Medulla oblongata (tissue), 1 donor: ENCODE measurements at regions not wholly inside any gene's neighbourhood (a gene's known extent, or its start where the extent isn't known, plus 50 kb on each side); places are given as distances from the start of the nearest gene placed in this dataset.
"Not testable (repeated sequence)": the region's sequence is repeated elsewhere in the genome, so short reads cannot be mapped to it uniquely, and the experiment has no call there.

Experiments used
- DNase-seq: peaks from one replicate; pipeline ENCODE4 v3.0.0-alpha.2; 2015; ENCODE audit errors: extremely low spot score

- no peak for DNase-seq
Observed at GRCh38 chr7:27032839-27033238, 63.0 kb downstream of the HOXA1 start.

GRCh38 chr7:27031289-27032172, 64.3 kb downstream of the HOXA1 start:
- no peak for DNase-seq

- DNase-seq: no peak
Observed at GRCh38 chr7:27030393-27031050, 65.3 kb downstream of the HOXA1 start.

DNA sequence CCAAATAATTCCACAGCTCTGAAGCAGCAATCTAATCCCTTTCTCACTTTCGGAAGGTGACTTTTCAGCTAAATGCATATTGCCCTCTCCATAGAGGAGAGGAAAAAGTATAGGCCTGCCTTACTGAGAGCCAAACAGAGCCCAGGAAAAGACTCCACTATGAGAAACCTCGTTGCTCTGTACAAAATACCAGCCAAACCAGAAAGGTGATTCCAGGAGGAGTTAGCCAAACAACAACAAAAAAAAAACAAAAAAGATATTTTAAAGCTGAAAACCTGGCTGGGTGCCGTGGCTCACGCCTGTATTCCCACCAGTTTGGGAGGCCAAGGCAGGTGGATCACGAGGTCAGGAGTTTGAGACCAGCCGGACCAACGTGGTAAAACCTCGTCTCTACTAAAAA, 70.5 kb downstream of the HOXA1 start:
- no peak for DNase-seq

GRCh38 chr7:27010068-27010467, 85.7 kb downstream of the HOXA1 start:
- no peak for DNase-seq

DNA sequence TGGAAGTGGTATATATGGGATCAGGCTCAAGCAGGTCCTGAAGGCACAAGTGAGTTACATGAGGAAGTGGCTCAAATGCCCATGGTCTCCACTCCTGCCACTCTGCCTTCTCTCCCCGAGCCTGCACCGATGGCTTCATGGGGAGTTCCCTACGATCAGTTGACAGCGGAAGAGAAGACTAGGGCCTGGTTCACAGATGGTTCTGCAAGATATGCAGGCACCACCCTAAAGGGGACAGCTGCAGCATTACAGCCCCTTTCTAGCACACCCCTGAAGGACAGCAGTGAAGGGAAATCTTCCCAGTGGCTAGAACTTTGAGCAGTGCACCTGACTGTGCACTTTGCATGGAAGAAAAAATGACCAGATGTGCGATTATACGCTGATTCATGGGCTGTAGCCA, 95.3 kb downstream of the HOXA1 start:
- DNase-seq: no peak

DNA sequence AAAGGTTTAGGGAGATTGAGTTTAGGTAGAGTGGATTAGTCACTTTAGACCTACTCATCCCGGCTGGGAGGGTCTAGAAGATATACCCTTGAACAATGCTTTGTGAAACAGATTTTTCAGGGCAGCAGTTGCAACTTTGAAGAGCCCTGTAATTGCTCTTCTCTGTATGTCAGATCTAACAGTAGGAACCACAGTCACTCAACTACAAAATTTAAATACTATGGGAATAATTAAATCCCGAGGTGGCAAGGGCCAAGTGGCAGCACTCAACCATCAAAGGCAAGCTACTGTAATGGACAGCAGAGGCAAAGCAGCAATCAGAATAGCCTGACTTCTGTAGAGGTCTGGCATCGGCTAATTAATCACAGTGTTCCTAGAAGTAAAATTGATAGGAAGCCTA, 97.5 kb downstream of the HOXA1 start:
- not testable (repeated sequence) for DNase-seq

GRCh38 chr7:26995666-26996065, 100.1 kb downstream of the HOXA1 start:
- DNase-seq: no peak

- no peak for DNase-seq
Observed at GRCh38 chr7:26993816-26994810, 101.7 kb downstream of the HOXA1 start.

DNA sequence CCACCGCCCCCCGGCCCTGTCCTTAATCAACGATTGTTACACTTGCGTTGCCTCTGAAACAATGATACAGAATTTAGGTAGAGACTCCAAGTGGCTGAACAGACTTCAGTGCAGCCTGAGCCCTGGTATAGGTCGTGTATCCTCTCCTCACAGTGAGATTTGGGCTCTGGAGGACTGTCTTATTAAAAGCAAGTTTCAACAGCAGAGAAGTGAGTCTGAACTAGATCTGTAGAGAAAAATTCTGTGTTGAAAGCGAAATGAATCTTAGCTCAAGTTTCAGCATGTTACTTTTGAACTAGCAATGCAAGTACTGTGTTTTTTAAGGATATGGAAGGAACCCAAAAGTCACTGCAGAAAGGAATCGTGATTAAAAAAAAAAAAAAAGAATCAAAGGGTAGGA, 103.1 kb downstream of the HOXA1 start:
- DNase-seq: no peak

DNA sequence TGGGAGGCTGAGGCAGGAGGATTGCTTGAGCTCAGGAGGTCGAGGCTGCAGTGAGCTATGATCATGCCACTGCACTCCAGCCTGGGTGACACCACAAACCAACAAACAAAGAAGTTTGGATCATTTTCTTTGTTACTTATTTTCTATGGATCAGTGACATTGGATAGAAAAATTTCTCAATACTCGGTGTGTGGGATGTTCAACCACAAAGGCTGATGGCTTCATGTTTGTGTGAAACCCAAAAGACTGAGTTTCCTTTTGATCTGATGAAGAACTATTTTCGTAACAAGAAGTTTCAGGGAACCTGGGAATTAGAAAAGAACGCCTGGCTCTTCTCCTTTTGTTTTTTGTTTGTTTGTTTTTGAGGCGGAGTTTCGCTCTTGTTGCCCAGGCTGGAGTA, 104.0 kb downstream of the HOXA1 start:
- no peak for DNase-seq

GRCh38 chr7:26989897-26990670, 105.7 kb downstream of the HOXA1 start:
- DNase-seq: no peak

GRCh38 chr7:26988836-26989374, 106.9 kb downstream of the HOXA1 start:
- DNase-seq: no peak

DNA sequence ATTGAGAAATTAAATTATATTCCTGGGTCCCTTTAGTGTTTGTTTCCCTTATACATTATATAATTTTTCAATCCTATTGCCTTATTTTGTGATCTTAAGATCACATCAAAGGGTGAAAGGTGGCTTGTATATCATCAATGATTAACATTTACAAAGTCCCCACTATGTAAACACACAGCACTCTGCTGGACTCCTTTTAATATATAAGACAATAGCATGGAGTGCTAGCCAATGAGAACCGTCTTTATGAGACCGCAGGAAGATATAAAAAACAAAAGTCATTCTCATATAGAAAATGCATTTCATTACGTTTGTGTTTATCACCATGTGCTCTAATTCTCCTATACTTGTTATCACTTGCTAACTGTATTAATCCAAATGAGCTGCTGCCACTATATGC, 108.5 kb downstream of the HOXA1 start:
- DNase-seq: no peak

GRCh38 chr7:26978146-26978545, 113.8 kb upstream of the SKAP2 start:
- no peak for DNase-seq

- no peak for DNase-seq
Observed at GRCh38 chr7:26976840-26977239, 112.5 kb upstream of the SKAP2 start.

DNA sequence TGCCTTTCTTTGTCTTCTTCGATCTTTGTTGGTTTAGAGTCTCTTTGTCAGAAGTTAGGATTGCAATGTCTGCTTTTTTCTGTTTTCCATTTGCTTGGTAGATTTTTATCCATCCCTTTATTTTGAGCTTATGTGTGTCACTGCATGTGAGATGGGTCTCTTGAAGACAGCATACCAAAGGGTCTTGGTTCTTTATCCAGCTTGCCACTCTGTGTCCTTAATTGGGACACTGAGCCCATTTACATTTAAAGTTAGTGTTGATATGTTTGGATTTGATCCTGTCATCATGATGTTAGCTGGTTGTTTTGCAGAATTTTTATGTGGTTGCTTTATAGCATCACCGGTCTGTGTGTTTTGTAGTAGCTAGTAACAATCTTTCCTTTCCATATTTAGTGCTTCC, 107.5 kb upstream of the SKAP2 start:
- not testable (repeated sequence) for DNase-seq

DNA sequence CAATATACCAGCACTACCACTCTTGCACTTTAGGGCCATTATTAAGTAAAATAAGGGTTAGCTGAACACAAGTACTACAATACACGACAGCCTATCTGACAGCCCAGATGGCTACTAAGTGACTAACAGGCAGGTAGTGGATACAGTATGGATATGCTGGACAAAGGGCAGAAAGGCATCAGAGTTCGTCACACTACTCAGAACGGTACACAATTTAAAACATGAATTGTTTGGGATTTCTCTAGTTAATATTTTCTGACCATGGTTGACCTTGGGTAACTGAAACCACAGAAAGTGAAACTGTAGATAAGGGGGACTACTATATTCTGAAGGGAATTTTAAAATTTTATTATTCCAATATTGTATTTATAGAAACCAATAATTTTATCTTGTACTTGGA, 101.3 kb upstream of the SKAP2 start:
- no peak for DNase-seq

DNA sequence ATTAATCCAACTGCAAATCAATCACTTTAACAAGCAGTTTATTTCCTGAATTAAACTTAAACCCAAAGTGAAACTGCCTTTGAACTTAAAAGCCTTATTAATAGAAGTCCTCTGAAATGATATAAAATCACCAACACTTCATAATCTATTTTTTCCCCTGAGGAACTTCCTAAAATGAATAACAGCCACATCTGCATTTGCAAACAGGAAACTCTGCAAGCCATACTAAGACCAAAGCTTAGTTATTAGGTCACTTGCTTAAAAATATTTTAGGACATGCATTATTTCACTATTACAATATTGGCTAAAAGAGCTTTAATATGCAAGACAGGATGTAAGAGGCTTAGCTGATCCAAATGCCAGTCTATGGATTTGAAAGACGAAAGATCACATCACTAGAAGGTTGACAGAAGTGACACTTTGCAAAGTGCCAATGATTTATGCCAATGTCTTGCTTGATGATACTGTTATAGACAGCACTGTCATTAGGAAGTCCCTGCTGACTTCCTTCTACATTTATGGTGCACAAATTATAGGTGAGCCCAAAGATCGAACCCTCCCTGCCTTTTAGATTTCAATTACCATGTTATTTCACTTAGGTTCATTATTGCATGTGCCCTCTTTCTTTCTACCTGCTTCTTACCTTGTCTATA, 99.9 kb upstream of the SKAP2 start:
- no peak for DNase-seq

- no peak for DNase-seq
Observed at GRCh38 chr7:26959290-26959689, 94.9 kb upstream of the SKAP2 start.
